Naive thymus-derived CD4-positive, alpha-beta T cell (primary cell): ENCODE measurements at regions not wholly inside any gene's neighbourhood (a gene's known extent, or its start where the extent isn't known, plus 50 kb on each side); places are given as distances from the start of the nearest gene placed in this dataset.

Experiments
- ATAC-seq: fragments of 150-1000 bp; cut with Tn5 transposase; 2 replicates; pipeline ENCODE4 v1.10.0; 2021; ENCODE audit warnings: mild to moderate bottlenecking, moderate library complexity
- CTCF ChIA-PET: fragments of 350-600 bp; sonication (Branson Sonifier 250); formaldehyde crosslinking; loops from one replicate; lab custom pipeline; 2021; ENCODE audit warnings: antibody characterized with exemption; lab: Charles Lee
- POLR2A ChIA-PET: fragments of 350-600 bp; sonication (Branson Sonifier 250); formaldehyde crosslinking; loops from one replicate; lab custom pipeline; 2021; ENCODE audit warnings: antibody characterized with exemption, inconsistent platforms; lab: Charles Lee
- DNase-seq, 9 donors: peaks; one replicate each; pipeline versions ENCODE4 v3.0.0 to v3.0.0-alpha.2; 2020 to 2022; ENCODE audit warnings: mixed read lengths in 1 of 9
- H3K27ac ChIP-seq: one replicate; pipeline ENCODE4 v1.7.0; 2013; ENCODE audit warnings: mild to moderate bottlenecking, low read depth, low read length, moderate library complexity
- H3K27me3 ChIP-seq, 2 donors: one replicate each; pipeline ENCODE4 v1.7.0; 2013; ENCODE audit warnings: low read length in 2 of 2, mild to moderate bottlenecking in 2 of 2, moderate library complexity in 2 of 2; ENCODE audit not compliant: control insufficient read depth in 2 of 2, insufficient read depth in 2 of 2
- H3K36me3 ChIP-seq, 3 experiments: 1 replicate in 2 of 3; 2 replicates in 1 of 3; pipeline ENCODE4 v1.7.0; 2013; ENCODE audit warnings: low read length in 3 of 3, mild to moderate bottlenecking in 3 of 3, moderate library complexity in 1 of 3; ENCODE audit not compliant: insufficient read depth in 3 of 3, control insufficient read depth in 2 of 3
- H3K4me1 ChIP-seq, 2 donors: one replicate each; pipeline ENCODE4 v1.7.0; 2013; ENCODE audit warnings: low read length in 2 of 2, mild to moderate bottlenecking in 2 of 2, moderate library complexity in 1 of 2; ENCODE audit not compliant: control insufficient read depth in 2 of 2, insufficient read depth in 2 of 2
- H3K4me3 ChIP-seq: 2 replicates; pipeline ENCODE4 v1.7.0; 2013; ENCODE audit warnings: mild to moderate bottlenecking, low read length
- H3K9me3 ChIP-seq, 3 experiments: 1 replicate in 2 of 3; 2 replicates in 1 of 3; pipeline ENCODE4 v1.7.0; 2013; ENCODE audit warnings: low read length in 3 of 3; ENCODE audit not compliant: control insufficient read depth in 2 of 3
- H3K27ac Mint-ChIP-seq, 9 donors: one replicate each; pipeline ENCODE4 v1.8.0; 2020 to 2022; ENCODE audit warnings: mixed read lengths in 9 of 9, mild to moderate bottlenecking in 8 of 9, moderate library complexity in 5 of 9, inconsistent platforms in 2 of 9
- H3K27me3 Mint-ChIP-seq, 5 donors: one replicate each; pipeline ENCODE4 v1.8.0; 2021 to 2022; ENCODE audit warnings: mixed read lengths in 5 of 5, mild to moderate bottlenecking in 1 of 5
- H3K36me3 Mint-ChIP-seq, 5 donors: one replicate each; pipeline ENCODE4 v1.8.0; 2020 to 2022; ENCODE audit warnings: mixed read lengths in 5 of 5, mild to moderate bottlenecking in 3 of 5, inconsistent platforms in 1 of 5
- H3K4me1 Mint-ChIP-seq, 7 donors: one replicate each; pipeline ENCODE4 v1.8.0; 2020 to 2022; ENCODE audit warnings: mixed read lengths in 7 of 7, mild to moderate bottlenecking in 3 of 7, inconsistent platforms in 1 of 7
- H3K4me3 Mint-ChIP-seq, 10 donors: one replicate each; pipeline ENCODE4 v1.8.0; 2020 to 2022; ENCODE audit warnings: mild to moderate bottlenecking in 10 of 10, mixed read lengths in 10 of 10, moderate library complexity in 6 of 10, inconsistent platforms in 2 of 10
- H3K9me3 Mint-ChIP-seq, 11 donors: one replicate each; pipeline ENCODE4 v1.8.0; 2020 to 2022; ENCODE audit warnings: mixed read lengths in 11 of 11, mild to moderate bottlenecking in 4 of 11, inconsistent platforms in 1 of 11, moderate library complexity in 1 of 11
- intact Hi-C, 2 donors: fragments of 100-400 bp; cut with micrococcal nuclease; formaldehyde crosslinking; loops; one replicate each; pipeline ENCODE4 v1.15.1; 2023

DNA sequence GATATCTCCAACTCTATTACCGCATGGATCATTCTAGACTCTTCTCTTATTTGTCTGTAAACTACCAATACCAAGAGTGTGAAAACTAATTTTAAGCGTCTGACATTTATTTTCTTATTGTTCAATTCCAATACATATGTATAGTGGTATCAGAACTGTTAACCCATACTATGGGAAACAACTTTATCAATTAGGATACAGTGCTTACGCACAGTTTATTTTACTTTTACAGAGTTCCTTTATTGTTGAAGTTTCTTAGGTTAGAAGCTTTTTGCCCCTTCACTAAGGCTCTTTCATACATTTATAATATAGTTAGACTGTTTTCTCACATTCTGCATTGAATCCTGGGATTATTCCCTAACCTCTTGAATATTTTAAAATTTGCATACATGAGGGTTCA lies 198.8 kb upstream of the RGPD4 start:
- intact Hi-C loops: no loop called here
- ChIA-PET CTCF (no interaction called here), POLR2A (no interaction called here)
- peaks cover 5 to 36% (median 26%) of the 10 kb centered on the region in 11 donors for H3K9me3 Mint-ChIP-seq
- no peaks in the 10 kb centered on the region for H3K4me1 Mint-ChIP-seq
- H3K4me3 Mint-ChIP-seq: no peak overlapping the region
- Histone ChIP-seq H3K36me3 (no peaks in the 10 kb centered on the region), H3K27me3 (no peaks in the 10 kb centered on the region), H3K27ac (no peak overlapping the region), H3K9me3 (no peaks in the 10 kb centered on the region), H3K4me3 (no peak overlapping the region), H3K4me1 (no peaks in the 10 kb centered on the region)
- no peaks in the 10 kb centered on the region for H3K36me3 Mint-ChIP-seq
- H3K27ac Mint-ChIP-seq: no peak overlapping the region
- ATAC-seq (no peak), DNase-seq (no peak)
- H3K27me3 Mint-ChIP-seq: no peaks in the 10 kb centered on the region

- Mint-ChIP-seq H3K36me3 (no peaks in the 10 kb centered on the region), H3K4me1 (no peaks in the 10 kb centered on the region), H3K27me3 (no peaks in the 10 kb centered on the region), H3K9me3 (peaks cover 0 to 27% (median 11%) of the 10 kb centered on the region in 11 donors), H3K4me3 (no peak overlapping the region), H3K27ac (no peak overlapping the region)
- Histone ChIP-seq H3K36me3 (no peaks in the 10 kb centered on the region), H3K27ac (no peak overlapping the region), H3K4me3 (no peak overlapping the region), H3K4me1 (no peaks in the 10 kb centered on the region), H3K9me3 (no peaks in the 10 kb centered on the region), H3K27me3 (no peaks in the 10 kb centered on the region)
- no peak for DNase-seq
- CTCF ChIA-PET: no interaction called here
- intact Hi-C loops: no loop called here
- no peak for ATAC-seq
- POLR2A ChIA-PET: no interaction called here
These were observed 193.0 kb upstream of the RGPD4 start for GRCh38 chr2:107633580-107634147.

GRCh38 chr2:107634172-107634571 lies 192.5 kb upstream of the RGPD4 start:
- ATAC-seq (no peak), DNase-seq (no peak)
- Mint-ChIP-seq H3K27me3 (no peaks in the 10 kb centered on the region), H3K27ac (no peak overlapping the region), H3K4me1 (no peaks in the 10 kb centered on the region), H3K9me3 (peaks cover 0 to 23% (median 8%) of the 10 kb centered on the region in 11 donors), H3K36me3 (no peaks in the 10 kb centered on the region), H3K4me3 (no peak overlapping the region)
- ChIA-PET POLR2A (no interaction called here), CTCF (no interaction called here)
- H3K4me1 ChIP-seq: no peaks in the 10 kb centered on the region
- no peaks in the 10 kb centered on the region for H3K36me3 ChIP-seq
- H3K9me3 ChIP-seq: no peaks in the 10 kb centered on the region
- intact Hi-C loops: no loop called here
- no peak overlapping the region for H3K4me3 ChIP-seq
- H3K27ac ChIP-seq: no peak overlapping the region
- H3K27me3 ChIP-seq: no peaks in the 10 kb centered on the region

GRCh38 chr2:107635883-107636282 lies 190.8 kb upstream of the RGPD4 start:
- H3K9me3 ChIP-seq: no peaks in the 10 kb centered on the region
- Mint-ChIP-seq H3K27ac (no peak overlapping the region), H3K4me1 (no peaks in the 10 kb centered on the region), H3K9me3 (peaks cover 1 to 30% (median 6%) of the 10 kb centered on the region in 11 donors), H3K27me3 (no peaks in the 10 kb centered on the region), H3K36me3 (no peaks in the 10 kb centered on the region), H3K4me3 (no peak overlapping the region)
- DNase-seq (no peak), ATAC-seq (no peak)
- intact Hi-C loops: no loop called here
- no peaks in the 10 kb centered on the region for H3K36me3 ChIP-seq
- CTCF ChIA-PET: no interaction called here
- no peak overlapping the region for H3K4me3 ChIP-seq
- POLR2A ChIA-PET: no interaction called here
- H3K27me3 ChIP-seq: no peaks in the 10 kb centered on the region
- no peak overlapping the region for H3K27ac ChIP-seq
- no peaks in the 10 kb centered on the region for H3K4me1 ChIP-seq

- no peaks in the 10 kb centered on the region for H3K9me3 ChIP-seq
- no peak overlapping the region for H3K27ac Mint-ChIP-seq
- H3K27ac ChIP-seq: no peak overlapping the region
- H3K4me3 Mint-ChIP-seq: no peak overlapping the region
- peaks cover 0 to 4% (median 0%) of the 10 kb centered on the region in 5 donors for H3K27me3 Mint-ChIP-seq
- peaks cover 7 to 51% (median 16%) of the 10 kb centered on the region in 11 donors for H3K9me3 Mint-ChIP-seq
- no peaks in the 10 kb centered on the region for H3K36me3 ChIP-seq
- ChIA-PET POLR2A (no interaction called here), CTCF (no interaction called here)
- intact Hi-C loops: no loop called here
- peaks cover 0 to 3% (median 0%) of the 10 kb centered on the region in 5 donors for H3K36me3 Mint-ChIP-seq
- no peak for DNase-seq
- H3K4me1 ChIP-seq: no peaks in the 10 kb centered on the region
- ATAC-seq: no peak
- H3K4me3 ChIP-seq: no peak overlapping the region
- no peaks in the 10 kb centered on the region for H3K4me1 Mint-ChIP-seq
- no peaks in the 10 kb centered on the region for H3K27me3 ChIP-seq
These were observed 181.1 kb upstream of the RGPD4 start for GRCh38 chr2:107645586-107645985.

- Histone ChIP-seq H3K36me3 (no peaks in the 10 kb centered on the region), H3K4me1 (no peaks in the 10 kb centered on the region), H3K27ac (no peak overlapping the region), H3K27me3 (no peaks in the 10 kb centered on the region), H3K4me3 (no peak overlapping the region), H3K9me3 (no peaks in the 10 kb centered on the region)
- Mint-ChIP-seq H3K9me3 (peaks cover 1 to 36% (median 13%) of the 10 kb centered on the region in 11 donors), H3K36me3 (no peaks in the 10 kb centered on the region), H3K27me3 (peaks cover 0 to 4% (median 0%) of the 10 kb centered on the region in 5 donors), H3K4me3 (no peak overlapping the region), H3K4me1 (no peaks in the 10 kb centered on the region), H3K27ac (no peak overlapping the region)
- ATAC-seq (no peak), DNase-seq (no peak)
- intact Hi-C loops: no loop called here
- POLR2A ChIA-PET: no interaction called here
- CTCF ChIA-PET: no interaction called here
These were observed 177.8 kb upstream of the RGPD4 start for GRCh38 chr2:107648781-107649404.

DNA sequence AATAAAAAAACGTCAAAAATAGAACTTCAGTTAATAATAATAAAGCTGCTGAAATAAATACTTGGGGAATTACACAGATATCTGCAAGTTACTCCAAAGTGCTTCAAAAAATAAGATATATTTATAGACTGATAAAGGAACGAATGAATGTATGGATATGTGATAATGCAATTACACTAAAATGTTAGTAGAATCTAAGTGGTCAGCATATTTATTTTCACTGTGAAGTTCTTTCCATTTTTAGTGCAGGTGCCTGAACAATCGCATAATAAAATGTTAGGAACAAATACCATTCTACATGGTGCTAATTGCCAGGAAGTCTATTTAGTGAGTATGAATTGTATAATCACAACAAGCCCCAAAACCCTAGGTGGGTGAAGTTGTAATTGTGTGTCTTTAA lies 169.6 kb upstream of the RGPD4 start:
- ChIA-PET POLR2A (no interaction called here), CTCF (no interaction called here)
- no peak overlapping the region for H3K27ac Mint-ChIP-seq
- intact Hi-C loops: no loop called here
- no peaks in the 10 kb centered on the region for H3K27me3 Mint-ChIP-seq
- H3K27ac ChIP-seq: no peak overlapping the region
- H3K27me3 ChIP-seq: no peaks in the 10 kb centered on the region
- no peaks in the 10 kb centered on the region for H3K4me1 Mint-ChIP-seq
- no peaks in the 10 kb centered on the region for H3K9me3 ChIP-seq
- H3K4me3 ChIP-seq: no peak overlapping the region
- no peak overlapping the region for H3K4me3 Mint-ChIP-seq
- DNase-seq (no peak), ATAC-seq (no peak)
- H3K36me3 Mint-ChIP-seq: no peaks in the 10 kb centered on the region
- H3K36me3 ChIP-seq: no peaks in the 10 kb centered on the region
- H3K4me1 ChIP-seq: no peaks in the 10 kb centered on the region
- H3K9me3 Mint-ChIP-seq: peaks cover 0 to 13% (median 1%) of the 10 kb centered on the region in 11 donors
